Transverse colon (tissue), 4 donors: ENCODE measurements at regions not wholly inside any gene's neighbourhood (a gene's known extent, or its start where the extent isn't known, plus 50 kb on each side); places are given as distances from the start of the nearest gene placed in this dataset.
"Not testable (repeated sequence)": the region's sequence is repeated elsewhere in the genome, so short reads cannot be mapped to it uniquely, and the experiment has no call there.

Source experiments
- DNase-seq: peaks from one replicate; pipeline ENCODE4 v3.0.0-alpha.2; 2019
- H3K27ac ChIP-seq, 4 donors: fragments of 200-600 bp; sonication (generic); 2 replicates each; pipeline ENCODE4 v1.5.1; 2016 to 2018; ENCODE audit warnings: inconsistent platforms in 4 of 4
- H3K27me3 ChIP-seq: fragments of 200-600 bp; sonication (generic); 2 replicates; pipeline ENCODE4 v1.5.1; 2017; ENCODE audit warnings: inconsistent platforms
- H3K36me3 ChIP-seq, 4 donors: fragments of 200-600 bp; sonication (generic); 2 replicates each; pipeline ENCODE4 v1.5.1; 2017 to 2019; ENCODE audit warnings: inconsistent platforms in 4 of 4
- H3K4me1 ChIP-seq, 4 donors: fragments of 200-600 bp; sonication (generic); 2 replicates each; pipeline ENCODE4 v1.5.1; 2017 to 2020; ENCODE audit warnings: inconsistent platforms in 4 of 4
- H3K4me3 ChIP-seq, 4 donors: fragments of 200-600 bp; sonication (generic); 1 replicate in 1 of 4; 2 replicates in 3 of 4; pipeline versions ENCODE4 v1.5.1 to v1.6.1; 2017 to 2019; ENCODE audit warnings: inconsistent platforms in 4 of 4
- H3K9me3 ChIP-seq, 2 donors: fragments of 200-600 bp; sonication (generic); 2 replicates each; pipeline ENCODE4 v1.5.1; 2017 to 2019; ENCODE audit warnings: inconsistent platforms in 2 of 2
- EP300 ChIP-seq: sonication (generic); formaldehyde crosslinking; IDR thresholded peaks from one replicate; pipeline ENCODE4 v1.6.1; 2017; ENCODE audit warnings: antibody characterized with exemption, low read depth
- POLR2A ChIP-seq: fragments of 450-650 bp; IDR thresholded peaks from one replicate; pipeline ENCODE4 v1.6.1; 2016; ENCODE audit warnings: antibody characterized with exemption, mild to moderate bottlenecking, moderate library complexity
- POLR2AphosphoS5 ChIP-seq, 3 donors: sonication (generic); formaldehyde crosslinking; IDR thresholded peaks; one replicate each; pipeline ENCODE4 v1.6.1; 2016; ENCODE audit warnings: antibody characterized with exemption in 3 of 3
- WGBS, 2 donors: methylation state at CpG; one replicate each; pipeline ENCODE4 v1.1.5; 2018; ENCODE audit warnings: low coverage in 1 of 2; 5-methylcytosine and 5-hydroxymethylcytosine counted together
- in situ Hi-C, 4 donors: fragments of 200-750 bp; cut with MboI; loops; one replicate each; pipeline versions ENCODE4 v1.15.0 to v1.15.1; 2017; ENCODE audit warnings: low sequenced_read_pairs in 3 of 4, low pct_ligation_motif_present in 1 of 4, low pct_unique_long_range_greater_than_20kb in 1 of 4
- intact Hi-C: fragments of 100-400 bp; cut with DNase I; formaldehyde crosslinking; loops from one replicate; pipeline ENCODE4 v1.15.1; 2023; ENCODE audit warnings: low total_unique reads
- TF ChIP-seq, protein P1 (sequence below), 5 experiments: fragments of 200-600 bp in 3 of 5; fragments of 450-650 bp in 2 of 5; sonication (generic) in 3 of 5; IDR thresholded peaks; 1 replicate in 2 of 5; 2 replicates in 3 of 5; pipeline ENCODE4 v1.5.1; 2016 to 2017; ENCODE audit warnings: antibody characterized with exemption in 5 of 5, inconsistent platforms in 3 of 5, mild to moderate bottlenecking in 2 of 5, moderate library complexity in 1 of 5

DNA sequence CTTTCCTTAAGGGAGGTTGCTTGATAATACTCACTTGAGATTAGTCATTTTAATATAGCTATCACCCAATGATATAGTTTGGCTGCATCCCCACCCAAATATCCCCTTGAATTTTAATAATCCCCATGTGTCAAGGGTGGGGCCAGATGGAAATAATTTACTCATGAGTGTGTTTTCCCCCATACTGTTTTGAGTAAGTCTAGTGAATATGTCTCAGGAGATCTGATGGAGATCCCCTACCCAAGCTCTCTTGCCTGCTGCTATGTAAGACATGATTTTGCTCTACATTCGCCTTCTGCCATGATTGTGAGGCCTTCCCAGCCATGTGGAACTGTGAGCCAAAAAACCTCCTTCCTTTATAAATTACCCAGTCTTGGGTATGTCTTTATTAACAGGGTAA, 539.7 kb upstream of the GRID2 start:
- no peaks in the 10 kb centered on the region for H3K9me3 ChIP-seq
- intact Hi-C loops (no loop called here), in situ Hi-C loops (no loop called here)
- WGBS, 2 donors = 61% methylated on average over 1 of the region's 1 CpG; no CpG with 5 or more reads in 1 of the 2 donors
- no peak for TF ChIP-seq POLR2A
- TF ChIP-seq, protein P1, sequence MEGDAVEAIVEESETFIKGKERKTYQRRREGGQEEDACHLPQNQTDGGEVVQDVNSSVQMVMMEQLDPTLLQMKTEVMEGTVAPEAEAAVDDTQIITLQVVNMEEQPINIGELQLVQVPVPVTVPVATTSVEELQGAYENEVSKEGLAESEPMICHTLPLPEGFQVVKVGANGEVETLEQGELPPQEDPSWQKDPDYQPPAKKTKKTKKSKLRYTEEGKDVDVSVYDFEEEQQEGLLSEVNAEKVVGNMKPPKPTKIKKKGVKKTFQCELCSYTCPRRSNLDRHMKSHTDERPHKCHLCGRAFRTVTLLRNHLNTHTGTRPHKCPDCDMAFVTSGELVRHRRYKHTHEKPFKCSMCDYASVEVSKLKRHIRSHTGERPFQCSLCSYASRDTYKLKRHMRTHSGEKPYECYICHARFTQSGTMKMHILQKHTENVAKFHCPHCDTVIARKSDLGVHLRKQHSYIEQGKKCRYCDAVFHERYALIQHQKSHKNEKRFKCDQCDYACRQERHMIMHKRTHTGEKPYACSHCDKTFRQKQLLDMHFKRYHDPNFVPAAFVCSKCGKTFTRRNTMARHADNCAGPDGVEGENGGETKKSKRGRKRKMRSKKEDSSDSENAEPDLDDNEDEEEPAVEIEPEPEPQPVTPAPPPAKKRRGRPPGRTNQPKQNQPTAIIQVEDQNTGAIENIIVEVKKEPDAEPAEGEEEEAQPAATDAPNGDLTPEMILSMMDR (IDR thresholded peaks at IDR 0.05) = no peak
- TF ChIP-seq EP300 = no peak
- no peak for TF ChIP-seq POLR2AphosphoS5 (IDR thresholded peaks at IDR 0.05)
- no peak overlapping the region for H3K27ac ChIP-seq
- no peaks in the 10 kb centered on the region for H3K27me3 ChIP-seq
- no peaks in the 10 kb centered on the region for H3K36me3 ChIP-seq
- no peak overlapping the region for H3K4me3 ChIP-seq
- no peak for DNase-seq
- H3K4me1 ChIP-seq = no peaks in the 10 kb centered on the region

DNA sequence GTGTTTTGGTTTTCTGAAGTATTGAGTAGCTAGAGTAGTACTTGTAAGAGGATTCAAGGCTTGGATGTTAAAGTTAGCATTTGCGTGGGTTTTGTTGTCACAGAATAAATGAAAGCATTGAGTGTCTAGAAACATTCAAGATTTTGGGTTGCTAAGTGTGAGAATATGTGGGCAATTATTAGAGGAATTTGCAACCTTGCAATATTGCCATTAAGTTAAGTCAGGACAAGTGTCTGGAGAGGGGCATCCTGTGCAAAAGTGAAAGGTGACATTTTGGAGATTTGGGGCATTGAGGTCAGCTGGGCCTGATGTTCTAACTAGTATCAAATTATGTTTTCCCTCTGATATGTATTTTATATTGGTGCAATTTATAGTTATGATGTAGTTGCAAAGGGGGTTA, 533.9 kb upstream of the GRID2 start:
- H3K4me3 ChIP-seq = no peak overlapping the region
- H3K27me3 ChIP-seq = no peaks in the 10 kb centered on the region
- no peaks in the 10 kb centered on the region for H3K4me1 ChIP-seq
- no peak for DNase-seq
- intact Hi-C loops = no loop called here
- no peak for TF ChIP-seq POLR2AphosphoS5 (IDR thresholded peaks at IDR 0.05)
- TF ChIP-seq, protein P1 (IDR thresholded peaks at IDR 0.05) = no peak
- no peak for TF ChIP-seq EP300
- no peak for TF ChIP-seq POLR2A
- H3K36me3 ChIP-seq = no peaks in the 10 kb centered on the region
- no peaks in the 10 kb centered on the region for H3K9me3 ChIP-seq
- 93 to 100% methylated on average over 1 of the region's 1 CpG for WGBS, 2 donors
- H3K27ac ChIP-seq = no peak overlapping the region
- in situ Hi-C loops = no loop called here

DNA sequence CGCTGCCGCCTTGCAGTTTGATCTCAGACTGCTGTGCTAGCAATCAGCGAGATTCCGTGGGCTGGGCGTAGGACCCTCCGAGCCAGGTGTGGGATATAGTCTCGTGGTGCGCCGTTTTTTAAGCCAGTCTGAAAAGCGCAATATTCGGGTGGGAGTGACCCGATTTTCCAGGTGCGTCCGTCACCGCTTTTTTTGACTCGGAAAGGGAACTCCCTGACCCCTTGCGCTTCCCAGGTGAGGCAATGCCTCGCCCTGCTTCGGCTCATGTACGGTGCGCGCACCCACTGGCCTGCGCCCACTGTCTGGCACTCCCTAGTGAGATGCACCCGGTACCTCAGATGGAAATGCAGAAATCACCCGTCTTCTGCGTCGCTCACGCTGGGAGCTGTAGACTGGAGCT, 512.1 kb upstream of the GRID2 start:
- H3K9me3 ChIP-seq, H3K27me3 ChIP-seq, H3K4me1 ChIP-seq, intact Hi-C loops, H3K27ac ChIP-seq, in situ Hi-C loops, H3K36me3 ChIP-seq: not testable (repeated sequence)
- 21 to 61% methylated on average over 11 to 27 of the region's 28 CpGs for WGBS, 2 donors
- peak overlapping the region in 3 of 4 donors; percentile 15 to 37 (median 23) for H3K4me3 ChIP-seq
- DNase-seq = peak; percentile 7

DNA sequence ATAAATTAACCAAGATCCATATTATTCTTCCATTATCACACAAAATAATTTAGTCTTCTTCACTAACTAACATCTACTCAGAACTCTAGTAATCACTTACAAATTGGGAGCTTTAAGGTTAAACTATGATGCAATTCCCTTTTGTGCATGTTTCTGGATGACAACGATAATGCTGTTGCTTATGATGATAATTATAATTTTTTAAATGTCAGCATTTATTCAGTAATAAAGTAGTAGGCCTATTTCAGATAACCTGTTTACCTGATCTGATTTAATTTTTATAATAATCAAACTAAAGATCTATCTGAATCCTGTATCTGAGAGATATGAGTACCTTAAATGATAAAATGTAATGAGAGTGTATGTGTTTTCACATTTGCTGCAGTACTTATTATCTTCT, 507.8 kb upstream of the GRID2 start:
- no peak for TF ChIP-seq POLR2A
- TF ChIP-seq, protein P1 (IDR thresholded peaks at IDR 0.05) = no peak
- in situ Hi-C loops = no loop called here
- H3K4me1 ChIP-seq = no peaks in the 10 kb centered on the region
- no peak overlapping the region for H3K4me3 ChIP-seq
- H3K9me3 ChIP-seq = no peaks in the 10 kb centered on the region
- intact Hi-C loops = no loop called here
- DNase-seq = no peak
- H3K36me3 ChIP-seq = no peaks in the 10 kb centered on the region
- no peak overlapping the region for H3K27ac ChIP-seq
- H3K27me3 ChIP-seq = no peaks in the 10 kb centered on the region
- WGBS, 2 donors = 92 to 95% methylated on average over 1 of the region's 1 CpG

DNA sequence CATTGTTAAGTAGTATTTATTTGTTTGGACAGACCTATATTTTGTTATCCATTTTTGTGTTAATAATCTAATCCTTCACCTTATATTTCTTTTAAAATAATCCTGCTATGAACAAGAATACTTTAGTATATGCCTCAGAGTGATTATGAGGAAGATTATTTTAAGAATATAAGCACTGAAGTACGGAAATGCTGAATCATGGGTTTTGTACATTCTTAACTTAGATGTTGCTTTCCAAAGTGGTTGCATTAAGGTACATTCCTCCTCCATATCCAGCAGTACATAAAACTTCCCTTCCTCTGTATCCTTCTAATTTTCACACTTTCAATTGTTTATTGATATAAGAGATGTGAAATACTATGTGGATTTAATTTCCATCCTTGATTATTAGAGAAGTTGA, 491.4 kb upstream of the GRID2 start:
- DNase-seq = no peak

More for the DNA sequence above, 491.4 kb upstream of the GRID2 start:
- in situ Hi-C loops (no loop called here), intact Hi-C loops (no loop called here)
- Histone ChIP-seq H3K4me3 (no peak overlapping the region), H3K27me3 (no peaks in the 10 kb centered on the region), H3K36me3 (no peaks in the 10 kb centered on the region), H3K9me3 (no peaks in the 10 kb centered on the region), H3K4me1 (no peaks in the 10 kb centered on the region), H3K27ac (no peak overlapping the region)
- no peak for TF ChIP-seq EP300
- TF ChIP-seq POLR2A = no peak
- TF ChIP-seq, protein P1 (IDR thresholded peaks at IDR 0.05) = no peak
- TF ChIP-seq POLR2AphosphoS5 (IDR thresholded peaks at IDR 0.05) = no peak
- WGBS, 2 donors = 68 to 83% methylated on average over 1 of the region's 1 CpG
